ENCODE measurements at regions not wholly inside any gene's neighbourhood (a gene's known extent, or its start where the extent isn't known, plus 50 kb on each side); places are given as distances from the start of the nearest gene placed in this dataset.

DNA sequence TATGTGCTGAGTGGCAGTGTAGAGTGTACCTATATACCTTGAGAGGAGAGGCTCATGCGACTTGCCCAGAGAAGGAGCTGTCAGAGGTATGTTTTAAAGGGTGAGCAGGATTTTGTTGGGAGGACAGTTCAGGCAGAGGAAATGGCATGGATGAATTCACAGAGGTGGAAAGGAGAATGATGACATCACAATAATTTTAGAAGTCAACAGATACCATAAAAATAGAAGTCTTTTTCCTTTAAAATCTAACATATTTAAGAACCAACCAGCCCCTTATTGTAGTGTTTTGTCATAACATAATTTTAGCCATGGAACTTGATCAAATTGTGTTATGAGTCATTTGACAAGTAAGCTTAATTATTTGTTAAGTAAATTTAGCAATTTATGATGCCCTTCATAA, 538.1 kb upstream of the GYPC start:
- TF ChIP-seq POLR2A (IDR thresholded peaks at IDR 0.05) = no peak
- TF ChIP-seq, protein P1, sequence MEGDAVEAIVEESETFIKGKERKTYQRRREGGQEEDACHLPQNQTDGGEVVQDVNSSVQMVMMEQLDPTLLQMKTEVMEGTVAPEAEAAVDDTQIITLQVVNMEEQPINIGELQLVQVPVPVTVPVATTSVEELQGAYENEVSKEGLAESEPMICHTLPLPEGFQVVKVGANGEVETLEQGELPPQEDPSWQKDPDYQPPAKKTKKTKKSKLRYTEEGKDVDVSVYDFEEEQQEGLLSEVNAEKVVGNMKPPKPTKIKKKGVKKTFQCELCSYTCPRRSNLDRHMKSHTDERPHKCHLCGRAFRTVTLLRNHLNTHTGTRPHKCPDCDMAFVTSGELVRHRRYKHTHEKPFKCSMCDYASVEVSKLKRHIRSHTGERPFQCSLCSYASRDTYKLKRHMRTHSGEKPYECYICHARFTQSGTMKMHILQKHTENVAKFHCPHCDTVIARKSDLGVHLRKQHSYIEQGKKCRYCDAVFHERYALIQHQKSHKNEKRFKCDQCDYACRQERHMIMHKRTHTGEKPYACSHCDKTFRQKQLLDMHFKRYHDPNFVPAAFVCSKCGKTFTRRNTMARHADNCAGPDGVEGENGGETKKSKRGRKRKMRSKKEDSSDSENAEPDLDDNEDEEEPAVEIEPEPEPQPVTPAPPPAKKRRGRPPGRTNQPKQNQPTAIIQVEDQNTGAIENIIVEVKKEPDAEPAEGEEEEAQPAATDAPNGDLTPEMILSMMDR (IDR thresholded peaks at IDR 0.05 in 4 of 5, conservative IDR thresholded peaks at IDR 0.05 in 1 of 5) = no peak

All from gastrocnemius medialis (tissue), 4 donors.